ENCODE measurements at regions not wholly inside any gene's neighbourhood (a gene's known extent, or its start where the extent isn't known, plus 50 kb on each side); places are given as distances from the start of the nearest gene placed in this dataset.

DNA sequence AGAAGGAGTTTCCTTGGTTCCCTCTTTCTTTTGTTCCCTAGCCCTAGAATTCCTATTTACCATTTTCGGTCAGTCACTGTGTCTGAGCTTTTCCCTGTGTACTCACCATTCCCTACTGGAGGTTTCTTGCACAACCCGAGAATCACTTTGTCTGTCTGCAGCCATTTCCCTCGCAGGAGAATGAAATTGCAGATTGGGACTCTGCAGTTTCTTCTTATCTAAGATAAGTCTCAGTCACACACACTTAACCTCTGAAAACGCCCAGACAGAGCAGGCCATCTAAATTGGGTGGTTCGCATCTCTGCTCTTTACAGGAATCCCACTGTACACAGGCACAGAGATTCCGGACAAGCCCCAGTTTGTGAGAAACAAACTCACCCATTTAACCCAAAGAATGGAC lies 58.6 kb upstream of the CNTNAP2 start:
- Histone ChIP-seq H2AFZ (ENCODE audit: insufficient read depth, low read depth, low read length, poor library complexity, severe bottlenecking) (no peak overlapping the region), H3K9ac (ENCODE audit: low read length) (no peak overlapping the region), H3K9me3 (ENCODE audit: control extremely low read depth in 1 of 3, control insufficient read depth in 2 of 3, insufficient read depth in 1 of 3, low read length in 2 of 3) (no peaks in the 10 kb centered on the region), H3K36me3 (replicated peaks in 1 of 2; ENCODE audit: control extremely low read depth in 1 of 2, control insufficient read depth in 1 of 2, extremely low read depth in 1 of 2, insufficient read depth in 2 of 2, low read length in 1 of 2) (no peaks in the 10 kb centered on the region), H3K4me2 (replicated peaks; ENCODE audit: low read depth, low read length, poor library complexity, severe bottlenecking) (no peak overlapping the region), H3K27me3 (replicated peaks in 1 of 4; ENCODE audit: control extremely low read depth in 1 of 4, control insufficient read depth in 3 of 4, insufficient read depth in 4 of 4, low read length in 3 of 4) (no peaks in the 10 kb centered on the region), H3K27ac (ENCODE audit: low read length in 2 of 2) (no peak overlapping the region), H4K20me1 (ENCODE audit: control insufficient read depth, insufficient read depth, low read length, poor library complexity, severe bottlenecking) (no peaks in the 10 kb centered on the region), H3K4me1 (ENCODE audit: control insufficient read depth in 2 of 2, insufficient read depth in 2 of 2, low read length in 2 of 2) (no peaks in the 10 kb centered on the region), H3K79me2 (ENCODE audit: control insufficient read depth, insufficient read depth, low read length) (no peaks in the 10 kb centered on the region), H3K4me3 (ENCODE audit: control extremely low read depth in 1 of 5, extremely low read depth in 1 of 5, insufficient read depth in 1 of 5, low read depth in 2 of 5, low read length in 4 of 5) (no peak overlapping the region)
- H3K9me3 Mint-ChIP-seq (ENCODE audit: insufficient read depth): no peaks in the 10 kb centered on the region
- TF ChIP-seq EZH2 (IDR thresholded peaks at IDR 0.05; ENCODE audit: borderline replicate concordance, insufficient read depth, low read depth, low read length, poor library complexity, severe bottlenecking): no peak
- TF ChIP-seq, protein P1, sequence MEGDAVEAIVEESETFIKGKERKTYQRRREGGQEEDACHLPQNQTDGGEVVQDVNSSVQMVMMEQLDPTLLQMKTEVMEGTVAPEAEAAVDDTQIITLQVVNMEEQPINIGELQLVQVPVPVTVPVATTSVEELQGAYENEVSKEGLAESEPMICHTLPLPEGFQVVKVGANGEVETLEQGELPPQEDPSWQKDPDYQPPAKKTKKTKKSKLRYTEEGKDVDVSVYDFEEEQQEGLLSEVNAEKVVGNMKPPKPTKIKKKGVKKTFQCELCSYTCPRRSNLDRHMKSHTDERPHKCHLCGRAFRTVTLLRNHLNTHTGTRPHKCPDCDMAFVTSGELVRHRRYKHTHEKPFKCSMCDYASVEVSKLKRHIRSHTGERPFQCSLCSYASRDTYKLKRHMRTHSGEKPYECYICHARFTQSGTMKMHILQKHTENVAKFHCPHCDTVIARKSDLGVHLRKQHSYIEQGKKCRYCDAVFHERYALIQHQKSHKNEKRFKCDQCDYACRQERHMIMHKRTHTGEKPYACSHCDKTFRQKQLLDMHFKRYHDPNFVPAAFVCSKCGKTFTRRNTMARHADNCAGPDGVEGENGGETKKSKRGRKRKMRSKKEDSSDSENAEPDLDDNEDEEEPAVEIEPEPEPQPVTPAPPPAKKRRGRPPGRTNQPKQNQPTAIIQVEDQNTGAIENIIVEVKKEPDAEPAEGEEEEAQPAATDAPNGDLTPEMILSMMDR (IDR thresholded peaks at IDR 0.05): no peak
- H3K4me3 Mint-ChIP-seq: no peak overlapping the region
- DNase-seq: no peak
- intact Hi-C loops (cut with micrococcal nuclease): no loop called here
- no peak overlapping the region for H3K27ac Mint-ChIP-seq
- POLR2A ChIA-PET: no interaction called here
- H3K4me1 Mint-ChIP-seq: no peaks in the 10 kb centered on the region
- no peak for ATAC-seq (ENCODE audit: low read depth)
- CTCF ChIA-PET: no interaction called here
- WGBS (ENCODE audit: insufficient coverage): 85% methylated on average over 4 of the region's 6 CpGs
- H3K27me3 Mint-ChIP-seq: no peaks in the 10 kb centered on the region

DNA sequence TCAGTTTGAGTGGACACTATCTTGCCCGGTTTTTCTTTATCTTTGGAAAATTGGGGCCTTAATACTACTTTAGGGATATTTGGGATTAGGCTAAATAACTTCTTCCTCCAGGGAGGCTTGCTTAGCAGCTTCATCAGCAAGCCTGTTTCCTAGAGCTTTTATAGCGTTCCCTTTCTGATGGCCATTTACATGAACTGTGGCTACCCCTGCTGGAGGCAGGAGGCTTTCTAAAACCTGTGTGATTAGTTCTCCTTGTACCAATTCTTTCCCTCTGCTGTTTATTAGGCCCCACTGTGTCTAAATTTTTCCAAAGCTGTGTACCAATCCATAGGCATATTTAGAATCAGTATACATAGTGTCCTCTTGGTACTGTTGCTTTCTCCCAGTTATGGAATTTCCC lies 61.7 kb upstream of the CNTNAP2 start:
- no peak for DNase-seq
- no peak for ATAC-seq (ENCODE audit: low read depth)
- Histone ChIP-seq H3K9me3 (ENCODE audit: control extremely low read depth in 1 of 3, control insufficient read depth in 2 of 3, insufficient read depth in 1 of 3, low read length in 2 of 3) (no peaks in the 10 kb centered on the region), H4K20me1 (ENCODE audit: control insufficient read depth, insufficient read depth, low read length, poor library complexity, severe bottlenecking) (no peaks in the 10 kb centered on the region), H3K79me2 (ENCODE audit: control insufficient read depth, insufficient read depth, low read length) (no peaks in the 10 kb centered on the region), H3K36me3 (replicated peaks in 1 of 2; ENCODE audit: control extremely low read depth in 1 of 2, control insufficient read depth in 1 of 2, extremely low read depth in 1 of 2, insufficient read depth in 2 of 2, low read length in 1 of 2) (no peaks in the 10 kb centered on the region), H3K27ac (ENCODE audit: low read length in 2 of 2) (no peak overlapping the region), H3K4me2 (replicated peaks; ENCODE audit: low read depth, low read length, poor library complexity, severe bottlenecking) (no peak overlapping the region), H3K9ac (ENCODE audit: low read length) (no peak overlapping the region), H3K4me1 (ENCODE audit: control insufficient read depth in 2 of 2, insufficient read depth in 2 of 2, low read length in 2 of 2) (no peaks in the 10 kb centered on the region), H2AFZ (ENCODE audit: insufficient read depth, low read depth, low read length, poor library complexity, severe bottlenecking) (no peak overlapping the region), H3K4me3 (ENCODE audit: control extremely low read depth in 1 of 5, extremely low read depth in 1 of 5, insufficient read depth in 1 of 5, low read depth in 2 of 5, low read length in 4 of 5) (no peak overlapping the region), H3K27me3 (replicated peaks in 1 of 4; ENCODE audit: control extremely low read depth in 1 of 4, control insufficient read depth in 3 of 4, insufficient read depth in 4 of 4, low read length in 3 of 4) (no peaks in the 10 kb centered on the region)
- Mint-ChIP-seq H3K4me1 (no peaks in the 10 kb centered on the region), H3K27ac (no peak overlapping the region), H3K4me3 (no peak overlapping the region), H3K27me3 (no peaks in the 10 kb centered on the region), H3K9me3 (ENCODE audit: insufficient read depth) (no peaks in the 10 kb centered on the region)
- TF ChIP-seq, protein P1 (IDR thresholded peaks at IDR 0.05): no peak
- TF ChIP-seq EZH2 (IDR thresholded peaks at IDR 0.05; ENCODE audit: borderline replicate concordance, insufficient read depth, low read depth, low read length, poor library complexity, severe bottlenecking): no peak
- ChIA-PET POLR2A (no interaction called here), CTCF (interaction anchor here (0.5 kb wide), 1 partner anchor 1510 kb away, joined by 6 read pairs; no protein-coding TSS in a partner anchor)
- 90% methylated on average over 1 of the region's 2 CpGs for WGBS (ENCODE audit: insufficient coverage)
- intact Hi-C loops (cut with micrococcal nuclease): no loop called here
